HEK293 (cell line): ENCODE measurements at regions not wholly inside any gene's neighbourhood (a gene's known extent, or its start where the extent isn't known, plus 50 kb on each side); places are given as distances from the start of the nearest gene placed in this dataset.

Experiments used
- CTCF ChIA-PET: fragments of 350-600 bp; formaldehyde crosslinking; extraction: SDS; loops from one replicate; lab custom pipeline; 2021; ENCODE audit warnings: antibody characterized with exemption; lab: Yijun Ruan, JAX
- POLR2A ChIA-PET: fragments of 300-600 bp; formaldehyde crosslinking; extraction: SDS; loops from one replicate; lab custom pipeline; 2020; ENCODE audit warnings: antibody characterized with exemption, inconsistent platforms; lab: Yijun Ruan, JAX
- H3K27ac ChIP-seq: fragments of 200-500 bp; sonication (Bioruptor generic); 2 replicates; pipeline ENCODE4 v1.5.1; 2014; ENCODE audit warnings: low read depth, low read length, control low read depth, inconsistent platforms; ENCODE audit errors: extremely low read depth
- H3K36me3 ChIP-seq, 2 experiments: fragments of 200-500 bp in 1 of 2; sonication (Bioruptor generic) in 1 of 2; 1 replicate in 1 of 2; 2 replicates in 1 of 2; pipeline ENCODE4 v1.5.1; 2014 to 2017; ENCODE audit warnings: inconsistent platforms in 2 of 2, low read length in 2 of 2; ENCODE audit not compliant: control insufficient read depth in 2 of 2, insufficient read depth in 1 of 2
- H3K4me1 ChIP-seq: fragments of 200-500 bp; sonication (Bioruptor generic); 2 replicates; pipeline ENCODE4 v1.5.1; 2014; ENCODE audit warnings: mild to moderate bottlenecking, low read length, inconsistent platforms; ENCODE audit not compliant: control insufficient read depth, insufficient read depth
- H3K4me3 ChIP-seq: 2 replicates; pipeline ENCODE4 v1.5.1; 2011; ENCODE audit warnings: low read depth, mild to moderate bottlenecking, control low read depth, low read length, moderate library complexity
- H3K9me3 ChIP-seq: fragments of 200-500 bp; sonication (Bioruptor generic); 2 replicates; pipeline ENCODE4 v1.5.1; 2014; ENCODE audit warnings: low read depth, low read length, inconsistent platforms; ENCODE audit not compliant: control insufficient read depth, insufficient read depth
- KLF8 ChIP-seq: fragments of 450-650 bp; formaldehyde crosslinking; IDR thresholded peaks from 2 replicates; pipeline ENCODE4 v1.5.1; 2016; ENCODE audit warnings: missing biosample characterization, missing genetic modification characterization
- OSR2 ChIP-seq: fragments of 450-650 bp; formaldehyde crosslinking; IDR thresholded peaks from 2 replicates; pipeline ENCODE4 v1.5.1; 2016; ENCODE audit warnings: missing biosample characterization, missing genetic modification characterization
- SETDB1 ChIP-seq: IDR thresholded peaks from one replicate; pipeline ENCODE4 v1.6.1; 2017; ENCODE audit warnings: mild to moderate bottlenecking, low read length, moderate library complexity, mixed read lengths; ENCODE audit not compliant: insufficient read length
- ZBTB8A ChIP-seq: fragments of 450-650 bp; formaldehyde crosslinking; IDR thresholded peaks from 2 replicates; pipeline ENCODE4 v1.5.1; 2016; ENCODE audit warnings: missing biosample characterization, missing genetic modification characterization
- ZNF132 ChIP-seq: fragments of 450-650 bp; formaldehyde crosslinking; IDR thresholded peaks from 2 replicates; pipeline ENCODE4 v1.5.1; 2017; ENCODE audit warnings: missing biosample characterization, missing genetic modification characterization, borderline replicate concordance
- ZNF133 ChIP-seq: fragments of 450-650 bp; formaldehyde crosslinking; IDR thresholded peaks from 2 replicates; pipeline ENCODE4 v1.5.1; 2016; ENCODE audit warnings: missing biosample characterization, missing genetic modification characterization
- ZNF157 ChIP-seq: fragments of 450-650 bp; formaldehyde crosslinking; IDR thresholded peaks from 2 replicates; pipeline ENCODE4 v1.5.1; 2016; ENCODE audit warnings: missing biosample characterization, missing genetic modification characterization
- ZNF23 ChIP-seq: fragments of 450-650 bp; formaldehyde crosslinking; IDR thresholded peaks from 2 replicates; pipeline ENCODE4 v1.5.1; 2016; ENCODE audit warnings: missing biosample characterization, missing genetic modification characterization, borderline replicate concordance
- ZNF473 ChIP-seq: fragments of 450-650 bp; formaldehyde crosslinking; IDR thresholded peaks from 2 replicates; pipeline ENCODE4 v1.5.1; 2017; ENCODE audit warnings: missing biosample characterization, missing genetic modification characterization
- ZNF571 ChIP-seq: fragments of 450-650 bp; formaldehyde crosslinking; IDR thresholded peaks from 2 replicates; pipeline ENCODE4 v1.5.0; 2017; ENCODE audit warnings: missing biosample characterization, missing genetic modification characterization
- ZNF629 ChIP-seq: fragments of 450-650 bp; formaldehyde crosslinking; IDR thresholded peaks from 2 replicates; pipeline ENCODE4 v1.5.1; 2017; ENCODE audit warnings: missing biosample characterization, missing genetic modification characterization
- ZNF701 ChIP-seq: fragments of 450-650 bp; formaldehyde crosslinking; IDR thresholded peaks from 2 replicates; pipeline ENCODE4 v1.5.1; 2016; ENCODE audit warnings: missing biosample characterization, missing genetic modification characterization
- TF ChIP-seq, protein P1 (sequence below): fragments of 450-650 bp; formaldehyde crosslinking; IDR thresholded peaks from 2 replicates; pipeline ENCODE4 v1.5.1; 2016; ENCODE audit warnings: missing biosample characterization, missing genetic modification characterization
- TF ChIP-seq, protein P2 (sequence below): fragments of 450-650 bp; formaldehyde crosslinking; IDR thresholded peaks from 2 replicates; pipeline ENCODE4 v1.5.1; 2017; ENCODE audit warnings: missing biosample characterization, missing genetic modification characterization
- TF ChIP-seq, protein P3 (sequence below): fragments of 450-650 bp; formaldehyde crosslinking; IDR thresholded peaks from 2 replicates; pipeline ENCODE4 v1.5.1; 2016; ENCODE audit warnings: missing biosample characterization, missing genetic modification characterization
- TF ChIP-seq, protein P4 (sequence below): fragments of 450-650 bp; formaldehyde crosslinking; IDR thresholded peaks from 2 replicates; pipeline ENCODE4 v1.5.1; 2016; ENCODE audit warnings: missing biosample characterization, missing genetic modification characterization, borderline replicate concordance
- TF ChIP-seq, protein P5 (sequence below): fragments of 450-650 bp; formaldehyde crosslinking; IDR thresholded peaks from 2 replicates; pipeline ENCODE4 v1.5.1; 2016; ENCODE audit warnings: missing biosample characterization, missing genetic modification characterization

DNA sequence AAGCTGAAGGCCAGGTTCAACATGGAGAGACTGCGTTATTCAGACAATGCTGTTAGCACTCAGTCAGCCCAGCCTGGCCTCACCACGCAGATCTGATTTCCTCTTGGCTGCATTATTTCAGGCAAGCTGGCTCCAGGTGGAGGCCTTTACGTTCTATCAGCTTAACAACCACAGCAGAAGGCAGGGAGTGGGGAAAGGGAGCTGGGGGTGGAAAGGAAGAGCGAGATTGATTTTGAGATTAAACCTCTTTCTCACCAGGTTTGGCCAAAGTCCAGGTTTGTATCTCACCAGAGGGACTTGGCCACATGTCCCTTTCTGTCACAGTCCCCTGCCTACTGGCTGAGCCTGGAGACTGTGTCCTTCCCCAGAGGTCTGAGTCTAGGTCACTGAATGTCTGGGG lies 543.7 kb upstream of the TMEM132C start:
- Histone ChIP-seq H3K27ac (no peak overlapping the region), H3K4me3 (no peak overlapping the region), H3K9me3 (no peaks in the 10 kb centered on the region), H3K4me1 (no peaks in the 10 kb centered on the region), H3K36me3 (no peaks in the 10 kb centered on the region)
- TF ChIP-seq, protein P1, sequence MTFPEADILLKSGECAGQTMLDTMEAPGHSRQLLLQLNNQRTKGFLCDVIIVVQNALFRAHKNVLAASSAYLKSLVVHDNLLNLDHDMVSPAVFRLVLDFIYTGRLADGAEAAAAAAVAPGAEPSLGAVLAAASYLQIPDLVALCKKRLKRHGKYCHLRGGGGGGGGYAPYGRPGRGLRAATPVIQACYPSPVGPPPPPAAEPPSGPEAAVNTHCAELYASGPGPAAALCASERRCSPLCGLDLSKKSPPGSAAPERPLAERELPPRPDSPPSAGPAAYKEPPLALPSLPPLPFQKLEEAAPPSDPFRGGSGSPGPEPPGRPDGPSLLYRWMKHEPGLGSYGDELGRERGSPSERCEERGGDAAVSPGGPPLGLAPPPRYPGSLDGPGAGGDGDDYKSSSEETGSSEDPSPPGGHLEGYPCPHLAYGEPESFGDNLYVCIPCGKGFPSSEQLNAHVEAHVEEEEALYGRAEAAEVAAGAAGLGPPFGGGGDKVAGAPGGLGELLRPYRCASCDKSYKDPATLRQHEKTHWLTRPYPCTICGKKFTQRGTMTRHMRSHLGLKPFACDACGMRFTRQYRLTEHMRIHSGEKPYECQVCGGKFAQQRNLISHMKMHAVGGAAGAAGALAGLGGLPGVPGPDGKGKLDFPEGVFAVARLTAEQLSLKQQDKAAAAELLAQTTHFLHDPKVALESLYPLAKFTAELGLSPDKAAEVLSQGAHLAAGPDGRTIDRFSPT (tag by site-specific recombination), result no peak
- TF ChIP-seq OSR2 (tag by site-specific recombination), result no peak
- no peak for TF ChIP-seq ZNF629
- no peak for TF ChIP-seq ZNF133 (tag by site-specific recombination)
- TF ChIP-seq ZBTB8A (tag by site-specific recombination), result no peak
- TF ChIP-seq SETDB1, result no peak
- TF ChIP-seq, protein P2, sequence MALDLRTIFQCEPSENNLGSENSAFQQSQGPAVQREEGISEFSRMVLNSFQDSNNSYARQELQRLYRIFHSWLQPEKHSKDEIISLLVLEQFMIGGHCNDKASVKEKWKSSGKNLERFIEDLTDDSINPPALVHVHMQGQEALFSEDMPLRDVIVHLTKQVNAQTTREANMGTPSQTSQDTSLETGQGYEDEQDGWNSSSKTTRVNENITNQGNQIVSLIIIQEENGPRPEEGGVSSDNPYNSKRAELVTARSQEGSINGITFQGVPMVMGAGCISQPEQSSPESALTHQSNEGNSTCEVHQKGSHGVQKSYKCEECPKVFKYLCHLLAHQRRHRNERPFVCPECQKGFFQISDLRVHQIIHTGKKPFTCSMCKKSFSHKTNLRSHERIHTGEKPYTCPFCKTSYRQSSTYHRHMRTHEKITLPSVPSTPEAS (tag by site-specific recombination), result no peak
- no peak for TF ChIP-seq ZNF473 (tag by site-specific recombination)
- TF ChIP-seq ZNF571 (tag by site-specific recombination), result no peak
- no peak for TF ChIP-seq ZNF23 (tag by site-specific recombination)
- TF ChIP-seq ZNF701, result no peak
- CTCF ChIA-PET, result no interaction called here
- POLR2A ChIA-PET, result no interaction called here

DNA sequence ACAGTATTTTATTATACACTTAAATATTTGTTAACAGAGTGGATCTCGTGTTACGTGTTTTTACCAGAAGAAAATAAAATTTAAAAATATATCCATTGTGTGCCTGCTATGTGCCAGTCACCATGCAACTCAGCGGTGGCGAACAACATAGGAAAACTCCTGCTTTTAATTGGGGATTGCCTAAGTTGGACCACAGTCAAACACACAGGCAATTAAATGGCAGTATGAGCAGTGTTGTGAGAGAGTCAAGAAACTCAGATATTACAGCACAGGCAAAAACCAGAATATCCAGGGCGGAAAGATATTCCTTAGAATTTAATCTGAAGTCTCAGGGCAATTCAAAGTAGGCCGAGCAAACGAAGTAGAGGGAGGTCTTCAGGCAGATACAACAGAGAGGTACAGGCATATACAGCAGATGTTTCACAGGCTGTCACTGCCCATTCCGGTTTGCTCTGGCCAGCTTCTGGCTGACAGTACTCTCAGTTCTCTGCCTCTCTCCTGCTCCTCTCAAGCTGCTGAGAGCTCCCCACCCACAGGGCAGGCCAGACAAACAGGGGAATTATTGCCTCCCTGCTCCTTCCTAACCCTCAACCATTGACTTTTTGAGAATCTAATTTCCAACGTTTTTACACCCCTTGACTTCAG lies 540.2 kb upstream of the TMEM132C start:
- Histone ChIP-seq H3K27ac (no peak overlapping the region), H3K4me1 (no peaks in the 10 kb centered on the region), H3K4me3 (no peak overlapping the region), H3K9me3 (no peaks in the 10 kb centered on the region), H3K36me3 (no peaks in the 10 kb centered on the region)
- ChIA-PET POLR2A (no interaction called here), CTCF (no interaction called here)
- TF ChIP-seq, protein P3, sequence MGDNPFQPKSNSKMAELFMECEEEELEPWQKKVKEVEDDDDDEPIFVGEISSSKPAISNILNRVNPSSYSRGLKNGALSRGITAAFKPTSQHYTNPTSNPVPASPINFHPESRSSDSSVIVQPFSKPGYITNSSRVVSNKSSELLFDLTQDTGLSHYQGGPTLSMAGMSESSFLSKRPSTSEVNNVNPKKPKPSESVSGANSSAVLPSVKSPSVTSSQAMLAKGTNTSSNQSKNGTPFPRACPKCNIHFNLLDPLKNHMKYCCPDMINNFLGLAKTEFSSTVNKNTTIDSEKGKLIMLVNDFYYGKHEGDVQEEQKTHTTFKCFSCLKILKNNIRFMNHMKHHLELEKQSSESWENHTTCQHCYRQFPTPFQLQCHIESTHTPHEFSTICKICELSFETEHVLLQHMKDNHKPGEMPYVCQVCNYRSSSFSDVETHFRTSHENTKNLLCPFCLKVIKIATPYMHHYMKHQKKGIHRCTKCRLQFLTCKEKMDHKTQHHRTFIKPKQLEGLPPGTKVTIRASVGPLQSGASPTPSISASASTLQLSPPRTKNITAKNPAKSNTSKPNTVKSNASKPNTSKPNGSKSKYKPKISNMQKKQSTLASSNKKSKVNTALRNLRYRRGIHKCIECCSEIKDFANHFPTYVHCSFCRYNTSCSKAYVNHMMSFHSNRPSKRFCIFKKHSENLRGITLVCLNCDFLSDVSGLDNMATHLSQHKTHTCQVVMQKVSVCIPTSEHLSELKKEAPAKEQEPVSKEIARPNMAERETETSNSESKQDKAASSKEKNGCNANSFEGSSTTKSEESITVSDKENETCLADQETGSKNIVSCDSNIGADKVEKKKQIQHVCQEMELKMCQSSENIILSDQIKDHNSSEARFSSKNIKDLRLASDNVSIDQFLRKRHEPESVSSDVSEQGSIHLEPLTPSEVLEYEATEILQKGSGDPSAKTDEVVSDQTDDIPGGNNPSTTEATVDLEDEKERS (tag by site-specific recombination), result no peak
- TF ChIP-seq, protein P4, sequence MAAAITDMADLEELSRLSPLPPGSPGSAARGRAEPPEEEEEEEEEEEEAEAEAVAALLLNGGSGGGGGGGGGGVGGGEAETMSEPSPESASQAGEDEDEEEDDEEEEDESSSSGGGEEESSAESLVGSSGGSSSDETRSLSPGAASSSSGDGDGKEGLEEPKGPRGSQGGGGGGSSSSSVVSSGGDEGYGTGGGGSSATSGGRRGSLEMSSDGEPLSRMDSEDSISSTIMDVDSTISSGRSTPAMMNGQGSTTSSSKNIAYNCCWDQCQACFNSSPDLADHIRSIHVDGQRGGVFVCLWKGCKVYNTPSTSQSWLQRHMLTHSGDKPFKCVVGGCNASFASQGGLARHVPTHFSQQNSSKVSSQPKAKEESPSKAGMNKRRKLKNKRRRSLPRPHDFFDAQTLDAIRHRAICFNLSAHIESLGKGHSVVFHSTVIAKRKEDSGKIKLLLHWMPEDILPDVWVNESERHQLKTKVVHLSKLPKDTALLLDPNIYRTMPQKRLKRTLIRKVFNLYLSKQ (tag by site-specific recombination), result no peak
- TF ChIP-seq ZNF157 (tag by site-specific recombination) (no peak), ZNF132 (tag by site-specific recombination) (no peak), KLF8 (no peak)
- TF ChIP-seq, protein P5, sequence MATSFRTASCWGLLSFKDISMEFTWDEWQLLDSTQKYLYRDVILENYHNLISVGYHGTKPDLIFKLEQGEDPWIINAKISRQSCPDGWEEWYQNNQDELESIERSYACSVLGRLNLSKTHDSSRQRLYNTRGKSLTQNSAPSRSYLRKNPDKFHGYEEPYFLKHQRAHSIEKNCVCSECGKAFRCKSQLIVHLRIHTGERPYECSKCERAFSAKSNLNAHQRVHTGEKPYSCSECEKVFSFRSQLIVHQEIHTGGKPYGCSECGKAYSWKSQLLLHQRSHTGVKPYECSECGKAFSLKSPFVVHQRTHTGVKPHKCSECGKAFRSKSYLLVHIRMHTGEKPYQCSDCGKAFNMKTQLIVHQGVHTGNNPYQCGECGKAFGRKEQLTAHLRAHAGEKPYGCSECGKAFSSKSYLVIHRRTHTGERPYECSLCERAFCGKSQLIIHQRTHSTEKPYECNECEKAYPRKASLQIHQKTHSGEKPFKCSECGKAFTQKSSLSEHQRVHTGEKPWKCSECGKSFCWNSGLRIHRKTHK, result no peak
